PFSK-1 (cell line): ENCODE measurements at regions not wholly inside any gene's neighbourhood (a gene's known extent, or its start where the extent isn't known, plus 50 kb on each side); places are given as distances from the start of the nearest gene placed in this dataset.

Experiments
- FOXP2 ChIP-seq: optimal IDR thresholded peaks from 2 replicates; pipeline ENCODE3; 2011; ENCODE audit warnings: borderline replicate concordance, control low read depth, inconsistent platforms; ENCODE audit not compliant: insufficient read depth; ENCODE audit errors: extremely low read length, extremely low read depth
- POLR2AphosphoS5 ChIP-seq: IDR thresholded peaks from 2 replicates; pipeline ENCODE4 v1.6.1; 2012; ENCODE audit warnings: low read depth, mild to moderate bottlenecking, control low read depth, low read length, moderate library complexity
- SIN3A ChIP-seq: IDR thresholded peaks from 2 replicates; pipeline ENCODE4 v1.6.1; 2012; ENCODE audit warnings: mild to moderate bottlenecking, low read length, moderate library complexity, borderline replicate concordance; ENCODE audit not compliant: insufficient read depth
- TAF1 ChIP-seq: IDR thresholded peaks from 2 replicates; pipeline ENCODE4 v1.6.1; 2012; ENCODE audit warnings: low read length, control low read depth, borderline replicate concordance; ENCODE audit not compliant: insufficient read depth
- TF ChIP-seq, protein P1 (sequence below), 2 experiments: IDR thresholded peaks; 2 replicates each; pipeline versions ENCODE4 v1.6.1 to v1.8.0; 2011 to 2012; ENCODE audit warnings: low read depth in 2 of 2, low read length in 2 of 2, control low read depth in 1 of 2, inconsistent platforms in 1 of 2, mild to moderate bottlenecking in 1 of 2, moderate library complexity in 1 of 2; ENCODE audit not compliant: insufficient read depth in 1 of 2

DNA sequence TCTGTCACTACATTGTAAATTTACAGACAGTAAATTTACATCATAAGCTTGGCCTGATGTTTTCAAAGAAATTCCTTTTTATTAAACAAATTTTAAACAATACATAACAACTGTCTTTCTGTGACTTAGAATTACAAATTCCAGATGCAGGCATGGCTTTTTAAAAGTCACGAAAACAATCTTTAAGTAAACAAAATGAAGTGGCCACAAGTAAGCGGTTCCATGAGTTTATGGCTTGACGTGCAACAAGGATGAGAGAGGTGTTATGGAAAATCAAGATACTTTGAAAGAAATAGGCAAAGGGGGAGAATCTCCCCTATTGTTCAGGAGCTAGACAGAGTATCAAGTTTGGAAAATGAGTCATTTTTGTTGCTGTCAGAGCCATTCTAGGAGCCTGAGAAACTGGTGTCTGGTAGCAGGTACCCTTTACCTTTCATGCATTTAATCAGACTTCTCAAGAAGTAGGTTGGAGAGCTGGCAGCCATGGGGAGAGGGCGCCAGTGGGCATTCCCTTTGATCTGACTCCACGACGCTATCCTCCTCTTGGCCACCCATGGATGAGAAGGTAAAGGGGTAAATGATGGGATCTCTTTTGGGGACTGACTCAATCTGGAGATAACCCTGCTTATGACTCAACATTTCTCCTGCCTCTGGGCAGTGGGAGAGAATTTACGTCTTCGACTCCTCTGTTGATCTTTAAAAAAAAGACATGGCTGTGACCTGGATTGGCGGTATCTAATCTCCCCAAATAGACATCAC, 217.2 kb downstream of the SPRY1 start:
- TF ChIP-seq SIN3A (no peak), TAF1 (no peak), POLR2AphosphoS5 (no peak), FOXP2 (no peak)
- TF ChIP-seq, protein P1, sequence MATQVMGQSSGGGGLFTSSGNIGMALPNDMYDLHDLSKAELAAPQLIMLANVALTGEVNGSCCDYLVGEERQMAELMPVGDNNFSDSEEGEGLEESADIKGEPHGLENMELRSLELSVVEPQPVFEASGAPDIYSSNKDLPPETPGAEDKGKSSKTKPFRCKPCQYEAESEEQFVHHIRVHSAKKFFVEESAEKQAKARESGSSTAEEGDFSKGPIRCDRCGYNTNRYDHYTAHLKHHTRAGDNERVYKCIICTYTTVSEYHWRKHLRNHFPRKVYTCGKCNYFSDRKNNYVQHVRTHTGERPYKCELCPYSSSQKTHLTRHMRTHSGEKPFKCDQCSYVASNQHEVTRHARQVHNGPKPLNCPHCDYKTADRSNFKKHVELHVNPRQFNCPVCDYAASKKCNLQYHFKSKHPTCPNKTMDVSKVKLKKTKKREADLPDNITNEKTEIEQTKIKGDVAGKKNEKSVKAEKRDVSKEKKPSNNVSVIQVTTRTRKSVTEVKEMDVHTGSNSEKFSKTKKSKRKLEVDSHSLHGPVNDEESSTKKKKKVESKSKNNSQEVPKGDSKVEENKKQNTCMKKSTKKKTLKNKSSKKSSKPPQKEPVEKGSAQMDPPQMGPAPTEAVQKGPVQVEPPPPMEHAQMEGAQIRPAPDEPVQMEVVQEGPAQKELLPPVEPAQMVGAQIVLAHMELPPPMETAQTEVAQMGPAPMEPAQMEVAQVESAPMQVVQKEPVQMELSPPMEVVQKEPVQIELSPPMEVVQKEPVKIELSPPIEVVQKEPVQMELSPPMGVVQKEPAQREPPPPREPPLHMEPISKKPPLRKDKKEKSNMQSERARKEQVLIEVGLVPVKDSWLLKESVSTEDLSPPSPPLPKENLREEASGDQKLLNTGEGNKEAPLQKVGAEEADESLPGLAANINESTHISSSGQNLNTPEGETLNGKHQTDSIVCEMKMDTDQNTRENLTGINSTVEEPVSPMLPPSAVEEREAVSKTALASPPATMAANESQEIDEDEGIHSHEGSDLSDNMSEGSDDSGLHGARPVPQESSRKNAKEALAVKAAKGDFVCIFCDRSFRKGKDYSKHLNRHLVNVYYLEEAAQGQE (IDR thresholded peaks at IDR 0.05; ENCODE audit: insufficient read depth in 1 of 2, low read depth in 2 of 2, low read length in 2 of 2), result no peak

DNA sequence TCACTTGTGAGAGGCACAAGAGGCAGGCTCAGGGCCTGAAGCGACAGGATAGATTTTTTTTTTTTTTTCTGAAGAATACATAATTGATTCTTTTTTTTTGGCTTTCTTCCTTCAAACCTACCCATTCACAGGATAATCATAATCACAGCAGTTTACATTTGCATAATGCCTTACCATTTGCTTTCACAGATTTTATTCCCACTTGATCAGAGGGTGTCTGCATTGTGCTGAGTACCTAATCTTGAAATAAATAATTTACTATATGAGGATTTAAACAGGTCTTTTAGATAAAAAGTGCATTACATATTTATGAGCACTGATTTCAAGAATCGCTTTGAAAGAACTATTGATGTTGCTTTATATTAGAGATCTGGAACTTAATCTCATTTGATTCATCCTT, 219.3 kb downstream of the SPRY1 start:
- TF ChIP-seq FOXP2, result no peak
- no peak for TF ChIP-seq TAF1
- TF ChIP-seq SIN3A, result no peak

DNA sequence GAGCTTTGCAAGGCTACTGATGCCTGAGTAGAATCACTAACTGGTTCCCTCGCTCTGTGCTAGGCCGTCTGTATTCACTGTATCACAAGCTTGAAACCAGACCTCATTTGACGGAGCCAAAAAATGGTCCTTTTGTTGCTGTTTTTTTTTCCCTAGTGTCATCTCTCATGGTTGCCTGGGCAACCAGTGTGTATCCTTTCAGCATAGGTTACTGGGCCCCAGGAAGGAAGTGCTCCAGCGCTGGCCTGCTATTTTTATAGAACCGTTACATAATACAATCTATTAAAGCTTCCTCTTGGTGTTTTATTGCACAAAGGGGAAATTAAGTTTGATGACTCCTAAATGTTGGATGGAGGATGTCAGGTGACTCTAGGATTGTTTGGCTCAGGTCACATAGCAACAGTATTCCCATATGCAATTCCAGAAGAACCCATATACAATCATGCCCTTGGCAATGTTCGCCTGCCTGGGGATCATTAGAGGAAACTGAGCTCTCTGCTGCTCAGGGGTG, 220.4 kb downstream of the SPRY1 start:
- TF ChIP-seq, protein P1 (IDR thresholded peaks at IDR 0.05; ENCODE audit: insufficient read depth in 1 of 2, low read depth in 2 of 2, low read length in 2 of 2), result no peak
- no peak for TF ChIP-seq POLR2AphosphoS5
- TF ChIP-seq SIN3A, result no peak
- TF ChIP-seq TAF1, result no peak
- TF ChIP-seq FOXP2, result no peak

DNA sequence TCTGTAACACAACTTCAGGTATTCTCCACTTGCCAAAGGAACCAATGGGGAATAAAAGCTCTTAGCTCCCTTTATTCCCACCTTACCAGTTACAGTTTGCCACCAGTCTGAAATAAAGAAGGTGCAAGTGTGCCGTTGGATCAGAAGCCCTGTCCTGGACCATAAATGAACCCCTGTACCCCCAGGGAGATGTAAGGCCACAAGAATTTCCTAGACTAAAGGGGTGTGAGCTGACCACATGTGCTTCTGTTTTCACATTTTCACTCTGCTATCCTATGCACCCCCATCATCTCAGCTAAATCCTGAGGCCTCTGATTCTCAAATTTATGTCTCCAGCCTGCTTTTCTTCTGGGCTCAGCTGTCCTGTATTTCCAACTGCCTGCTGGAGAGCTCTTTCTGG, 221.2 kb downstream of the SPRY1 start:
- no peak for TF ChIP-seq TAF1
- no peak for TF ChIP-seq POLR2AphosphoS5
- TF ChIP-seq SIN3A, result no peak
- TF ChIP-seq, protein P1 (IDR thresholded peaks at IDR 0.05; ENCODE audit: insufficient read depth in 1 of 2, low read depth in 2 of 2, low read length in 2 of 2), result no peak
- TF ChIP-seq FOXP2, result no peak

DNA sequence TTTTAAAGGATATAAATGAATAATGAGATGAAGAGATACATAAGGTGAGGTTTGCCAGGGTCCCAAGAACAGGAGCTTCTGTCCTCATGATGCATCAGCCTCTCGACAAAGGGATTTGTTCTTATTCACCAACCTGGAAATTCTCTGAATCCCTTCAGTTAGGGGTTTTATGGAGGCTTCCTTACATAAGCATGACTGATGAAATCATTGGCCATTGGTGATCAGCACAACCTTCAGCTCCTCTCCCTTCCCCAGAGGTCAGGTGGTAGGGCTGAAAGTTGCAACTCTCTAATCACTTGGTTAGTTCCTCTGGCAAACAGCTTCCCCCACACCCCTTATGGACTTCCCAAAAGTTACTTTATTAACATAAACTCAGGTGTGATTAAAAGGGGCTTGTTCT, 222.0 kb downstream of the SPRY1 start:
- no peak for TF ChIP-seq SIN3A
- TF ChIP-seq TAF1, result no peak
- TF ChIP-seq FOXP2, result no peak
- no peak for TF ChIP-seq POLR2AphosphoS5
- TF ChIP-seq, protein P1 (IDR thresholded peaks at IDR 0.05; ENCODE audit: insufficient read depth in 1 of 2, low read depth in 2 of 2, low read length in 2 of 2), result no peak
